ENCODE measurements at regions not wholly inside any gene's neighbourhood (a gene's known extent, or its start where the extent isn't known, plus 50 kb on each side); places are given as distances from the start of the nearest gene placed in this dataset.

- Histone ChIP-seq H3K79me2 (ENCODE audit: insufficient read depth, low read length) (no peaks in the 10 kb centered on the region), H3K36me3 (ENCODE audit: insufficient read depth, low read length) (no peaks in the 10 kb centered on the region), H3K9ac (ENCODE audit: low read length) (no peak overlapping the region), H3K27me3 (ENCODE audit: insufficient read depth, low read length) (no peaks in the 10 kb centered on the region), H4K20me1 (ENCODE audit: insufficient read depth, low read length) (no peaks in the 10 kb centered on the region), H3K27ac (ENCODE audit: low read depth, low read length) (no peak overlapping the region), H2AFZ (ENCODE audit: low read depth, low read length) (no peak overlapping the region), H3K9me3 (ENCODE audit: insufficient read depth, low read depth, low read length) (no peaks in the 10 kb centered on the region), H3K4me2 (ENCODE audit: low read length) (no peak overlapping the region), H3K4me1 (ENCODE audit: insufficient read depth, low read length) (no peaks in the 10 kb centered on the region), H3K4me3 (ENCODE audit: insufficient read depth, low read depth, low read length) (no peak overlapping the region)
- FAIRE-seq (no peak), DNase-seq (ENCODE audit: low read depth) (no peak)
- TF ChIP-seq EZH2 (IDR thresholded peaks at IDR 0.05; ENCODE audit: insufficient read depth, low read length) (no peak), CTCF (IDR thresholded peaks at IDR 0.05; ENCODE audit: insufficient read depth, low read depth, low read length) (no peak)
- H3K4me3 Mint-ChIP-seq (ENCODE audit: unreplicated experiment) = no peak overlapping the region
- H3K27me3 Mint-ChIP-seq (ENCODE audit: low read depth, unreplicated experiment) = peaks cover 7% of the 10 kb centered on the region
- peaks cover 27% of the 10 kb centered on the region for H3K4me1 Mint-ChIP-seq (ENCODE audit: low read depth, unreplicated experiment)
- H3K9me3 Mint-ChIP-seq (ENCODE audit: unreplicated experiment) = no peaks in the 10 kb centered on the region
- H3K27ac Mint-ChIP-seq (ENCODE audit: unreplicated experiment) = peak overlapping the region; percentile 14
- H3K36me3 Mint-ChIP-seq (ENCODE audit: low read depth, unreplicated experiment) = no peaks in the 10 kb centered on the region
Measured at GRCh38 chr1:209455145-209455544, 128.4 kb upstream of the CAMK1G start.

GRCh38 chr1:209455661-209456358 lies 127.7 kb upstream of the CAMK1G start:
- Histone ChIP-seq H3K79me2 (ENCODE audit: insufficient read depth, low read length) (no peaks in the 10 kb centered on the region), H3K36me3 (ENCODE audit: insufficient read depth, low read length) (no peaks in the 10 kb centered on the region), H2AFZ (ENCODE audit: low read depth, low read length) (no peak overlapping the region), H3K9ac (ENCODE audit: low read length) (no peak overlapping the region), H3K4me3 (ENCODE audit: insufficient read depth, low read depth, low read length) (no peak overlapping the region), H3K4me2 (ENCODE audit: low read length) (no peak overlapping the region), H3K27me3 (ENCODE audit: insufficient read depth, low read length) (no peaks in the 10 kb centered on the region), H3K4me1 (ENCODE audit: insufficient read depth, low read length) (no peaks in the 10 kb centered on the region), H3K9me3 (ENCODE audit: insufficient read depth, low read depth, low read length) (no peaks in the 10 kb centered on the region), H4K20me1 (ENCODE audit: insufficient read depth, low read length) (no peaks in the 10 kb centered on the region), H3K27ac (ENCODE audit: low read depth, low read length) (no peak overlapping the region)
- DNase-seq (ENCODE audit: low read depth) = no peak
- no peak for TF ChIP-seq CTCF (IDR thresholded peaks at IDR 0.05; ENCODE audit: insufficient read depth, low read depth, low read length)
- no peak for TF ChIP-seq EZH2 (IDR thresholded peaks at IDR 0.05; ENCODE audit: insufficient read depth, low read length)
- no peak overlapping the region for H3K4me3 Mint-ChIP-seq (ENCODE audit: unreplicated experiment)
- no peaks in the 10 kb centered on the region for H3K36me3 Mint-ChIP-seq (ENCODE audit: low read depth, unreplicated experiment)
- H3K4me1 Mint-ChIP-seq (ENCODE audit: low read depth, unreplicated experiment) = peaks cover 27% of the 10 kb centered on the region
- no peak overlapping the region for H3K27ac Mint-ChIP-seq (ENCODE audit: unreplicated experiment)
- peaks cover 7% of the 10 kb centered on the region for H3K27me3 Mint-ChIP-seq (ENCODE audit: low read depth, unreplicated experiment)
- H3K9me3 Mint-ChIP-seq (ENCODE audit: unreplicated experiment) = no peaks in the 10 kb centered on the region
- no peak for FAIRE-seq

DNA sequence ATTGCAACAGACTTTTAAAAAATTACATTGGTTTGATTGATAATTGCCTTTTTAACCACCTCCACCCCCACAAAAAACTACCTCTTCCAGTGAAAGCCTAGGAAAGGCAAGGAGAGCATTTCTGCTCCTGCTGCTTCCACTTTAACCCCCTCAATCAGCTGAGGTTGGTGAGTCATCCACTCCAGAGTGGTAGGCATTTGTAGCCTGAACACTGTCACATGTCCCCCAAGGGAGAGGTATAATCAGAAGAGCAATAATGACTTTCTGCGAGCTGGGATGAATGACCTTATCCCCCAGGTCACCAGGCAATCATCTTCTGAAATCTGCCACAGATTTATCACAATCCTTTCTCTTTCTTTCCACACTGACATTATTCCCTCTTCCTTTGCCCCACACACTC lies 126.6 kb upstream of the CAMK1G start:
- no peak overlapping the region for H3K4me3 Mint-ChIP-seq (ENCODE audit: unreplicated experiment)
- H3K27ac ChIP-seq (ENCODE audit: low read depth, low read length) = no peak overlapping the region
- no peak overlapping the region for H3K27ac Mint-ChIP-seq (ENCODE audit: unreplicated experiment)
- no peaks in the 10 kb centered on the region for H3K27me3 ChIP-seq (ENCODE audit: insufficient read depth, low read length)
- no peaks in the 10 kb centered on the region for H3K79me2 ChIP-seq (ENCODE audit: insufficient read depth, low read length)
- no peak overlapping the region for H3K4me2 ChIP-seq (ENCODE audit: low read length)
- H3K4me1 Mint-ChIP-seq (ENCODE audit: low read depth, unreplicated experiment) = peaks cover 27% of the 10 kb centered on the region
- no peak for TF ChIP-seq EZH2 (IDR thresholded peaks at IDR 0.05; ENCODE audit: insufficient read depth, low read length)
- no peak for TF ChIP-seq CTCF (IDR thresholded peaks at IDR 0.05; ENCODE audit: insufficient read depth, low read depth, low read length)
- H2AFZ ChIP-seq (ENCODE audit: low read depth, low read length) = no peak overlapping the region
- FAIRE-seq (no peak), DNase-seq (ENCODE audit: low read depth) (peak; percentile 13)
- H3K9me3 Mint-ChIP-seq (ENCODE audit: unreplicated experiment) = peaks cover 7% of the 10 kb centered on the region
- H3K9ac ChIP-seq (ENCODE audit: low read length) = no peak overlapping the region
- no peaks in the 10 kb centered on the region for H3K4me1 ChIP-seq (ENCODE audit: insufficient read depth, low read length)
- H3K36me3 ChIP-seq (ENCODE audit: insufficient read depth, low read length) = no peaks in the 10 kb centered on the region
- no peak overlapping the region for H3K4me3 ChIP-seq (ENCODE audit: insufficient read depth, low read depth, low read length)
- peaks cover 2% of the 10 kb centered on the region for H3K27me3 Mint-ChIP-seq (ENCODE audit: low read depth, unreplicated experiment)
- no peaks in the 10 kb centered on the region for H3K9me3 ChIP-seq (ENCODE audit: insufficient read depth, low read depth, low read length)
- H4K20me1 ChIP-seq (ENCODE audit: insufficient read depth, low read length) = no peaks in the 10 kb centered on the region
- H3K36me3 Mint-ChIP-seq (ENCODE audit: low read depth, unreplicated experiment) = no peaks in the 10 kb centered on the region
